CD8-positive, alpha-beta memory T cell (primary cell): ENCODE measurements at regions not wholly inside any gene's neighbourhood (a gene's known extent, or its start where the extent isn't known, plus 50 kb on each side); places are given as distances from the start of the nearest gene placed in this dataset.
"Not testable (repeated sequence)": the region's sequence is repeated elsewhere in the genome, so short reads cannot be mapped to it uniquely, and the experiment has no call there.

Source experiments
- CTCF ChIA-PET: fragments of 350-600 bp; sonication (Branson Sonifier 250); formaldehyde crosslinking; loops from one replicate; lab custom pipeline; 2021; ENCODE audit warnings: antibody characterized with exemption; lab: Charles Lee
- POLR2A ChIA-PET: fragments of 350-600 bp; sonication (Branson Sonifier 250); formaldehyde crosslinking; loops from one replicate; lab custom pipeline; 2021; ENCODE audit warnings: antibody characterized with exemption; lab: Charles Lee
- DNase-seq, 5 donors: peaks; one replicate each; pipeline versions ENCODE4 v3.0.0 to v3.0.0-alpha.2; 2020 to 2022; ENCODE audit warnings: mixed read lengths in 1 of 5
- H3K27ac ChIP-seq: one replicate; pipeline ENCODE4 v1.7.0; 2013; ENCODE audit warnings: low read depth, mild to moderate bottlenecking, low read length, moderate library complexity
- H3K27me3 ChIP-seq: 2 replicates; pipeline ENCODE4 v1.7.0; 2013; ENCODE audit warnings: low read length, mild to moderate bottlenecking; ENCODE audit not compliant: insufficient read depth, poor library complexity, severe bottlenecking
- H3K36me3 ChIP-seq: 2 replicates; pipeline ENCODE4 v1.7.0; 2013; ENCODE audit warnings: mild to moderate bottlenecking, low read length, moderate library complexity; ENCODE audit not compliant: insufficient read depth
- H3K4me1 ChIP-seq: 2 replicates; pipeline ENCODE4 v1.7.0; 2013; ENCODE audit warnings: mild to moderate bottlenecking, low read length, moderate library complexity; ENCODE audit not compliant: insufficient read depth
- H3K4me3 ChIP-seq: 2 replicates; pipeline ENCODE4 v1.7.0; 2013; ENCODE audit warnings: mild to moderate bottlenecking, low read length
- H3K9me3 ChIP-seq: 2 replicates; pipeline ENCODE4 v1.7.0; 2013; ENCODE audit warnings: mild to moderate bottlenecking, low read length
- H3K27ac Mint-ChIP-seq, 8 donors: one replicate each; pipeline ENCODE4 v1.8.0; 2020 to 2021; ENCODE audit warnings: mixed read lengths in 8 of 8, mild to moderate bottlenecking in 6 of 8, inconsistent platforms in 3 of 8, moderate library complexity in 3 of 8
- H3K27me3 Mint-ChIP-seq, 2 donors: one replicate each; pipeline ENCODE4 v1.8.0; 2020 to 2021; ENCODE audit warnings: mixed read lengths in 2 of 2, mild to moderate bottlenecking in 1 of 2, moderate library complexity in 1 of 2
- H3K36me3 Mint-ChIP-seq, 3 donors: one replicate each; pipeline ENCODE4 v1.8.0; 2020 to 2021; ENCODE audit warnings: mixed read lengths in 3 of 3, inconsistent platforms in 1 of 3, mild to moderate bottlenecking in 1 of 3
- H3K4me1 Mint-ChIP-seq, 3 donors: one replicate each; pipeline ENCODE4 v1.8.0; 2020 to 2021; ENCODE audit warnings: mixed read lengths in 3 of 3, inconsistent platforms in 1 of 3, mild to moderate bottlenecking in 1 of 3
- H3K4me3 Mint-ChIP-seq, 7 donors: one replicate each; pipeline ENCODE4 v1.8.0; 2020 to 2021; ENCODE audit warnings: mixed read lengths in 7 of 7, mild to moderate bottlenecking in 6 of 7, moderate library complexity in 4 of 7, inconsistent platforms in 2 of 7
- H3K9me3 Mint-ChIP-seq, 5 donors: one replicate each; pipeline ENCODE4 v1.8.0; 2020 to 2022; ENCODE audit warnings: mixed read lengths in 5 of 5, mild to moderate bottlenecking in 3 of 5, moderate library complexity in 2 of 5, inconsistent platforms in 1 of 5

DNA sequence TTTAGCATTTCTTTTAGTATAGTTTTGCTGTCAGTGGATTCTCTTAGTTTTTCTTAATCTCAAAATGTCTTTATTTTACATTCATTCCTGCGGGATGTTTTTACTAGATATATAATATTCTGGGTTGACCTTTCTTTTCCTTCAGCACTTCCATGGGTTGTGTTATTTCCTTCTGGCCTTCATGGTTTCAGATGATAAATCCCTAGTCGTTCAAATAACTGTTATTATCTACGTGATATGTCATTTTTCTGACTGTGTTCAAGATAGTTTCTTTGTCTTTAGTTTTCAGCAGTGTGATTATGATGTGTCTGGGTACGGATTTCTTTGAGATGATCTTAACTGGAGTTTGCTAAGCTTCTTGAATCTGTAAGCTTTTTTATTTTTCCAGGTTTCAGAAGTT lies 75.7 kb upstream of the ELN start:
- Mint-ChIP-seq H3K27ac (no peak overlapping the region), H3K27me3 (peaks cover 18 to 43% of the 10 kb centered on the region in 2 donors), H3K9me3 (peaks cover 16 to 23% (median 22%) of the 10 kb centered on the region in 5 donors), H3K36me3 (peaks cover 0 to 3% (median 0%) of the 10 kb centered on the region in 3 donors), H3K4me1 (no peaks in the 10 kb centered on the region), H3K4me3 (no peak overlapping the region)
- no peaks in the 10 kb centered on the region for H3K36me3 ChIP-seq
- CTCF ChIA-PET: no interaction called here
- POLR2A ChIA-PET: no interaction called here
- H3K27ac ChIP-seq: no peak overlapping the region
- H3K4me3 ChIP-seq: no peak overlapping the region
- DNase-seq: no peak
- H3K9me3 ChIP-seq: no peaks in the 10 kb centered on the region
- no peaks in the 10 kb centered on the region for H3K27me3 ChIP-seq
- H3K4me1 ChIP-seq: no peaks in the 10 kb centered on the region

DNA sequence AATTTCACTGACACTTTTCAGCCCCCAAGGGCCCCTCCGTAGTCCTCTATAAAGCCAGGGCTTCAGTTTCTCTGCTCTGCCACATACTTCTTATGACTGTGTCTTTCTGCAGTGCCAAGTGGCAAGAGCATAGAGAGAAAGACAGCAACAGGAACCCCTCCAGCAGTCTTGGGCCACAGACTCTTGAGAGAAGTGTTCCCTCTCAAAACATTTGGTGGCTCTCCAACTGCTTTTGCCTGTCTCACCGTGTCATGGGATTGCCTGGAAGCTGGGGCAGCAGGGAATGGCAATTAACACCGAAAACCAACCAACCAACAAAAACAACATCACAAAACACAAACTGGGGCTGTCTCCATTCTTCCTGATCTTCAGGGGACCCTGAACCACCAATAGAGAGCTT lies 73.8 kb upstream of the ELN start:
- no peak for DNase-seq
- Histone ChIP-seq H3K27ac (no peak overlapping the region), H3K9me3 (no peaks in the 10 kb centered on the region), H3K4me1 (no peaks in the 10 kb centered on the region), H3K4me3 (no peak overlapping the region), H3K27me3 (no peaks in the 10 kb centered on the region), H3K36me3 (no peaks in the 10 kb centered on the region)
- CTCF ChIA-PET: no interaction called here
- no peaks in the 10 kb centered on the region for H3K36me3 Mint-ChIP-seq
- POLR2A ChIA-PET: interaction anchor here (0.7 kb wide), 1 partner anchor 25 kb away, joined by 3 read pairs; no protein-coding TSS in a partner anchor
- H3K27ac Mint-ChIP-seq: no peak overlapping the region
- H3K4me1 Mint-ChIP-seq: no peaks in the 10 kb centered on the region
- H3K4me3 Mint-ChIP-seq: no peak overlapping the region
- H3K9me3 Mint-ChIP-seq: peaks cover 2 to 6% (median 6%) of the 10 kb centered on the region in 5 donors
- H3K27me3 Mint-ChIP-seq: peaks cover 17 to 39% of the 10 kb centered on the region in 2 donors

DNA sequence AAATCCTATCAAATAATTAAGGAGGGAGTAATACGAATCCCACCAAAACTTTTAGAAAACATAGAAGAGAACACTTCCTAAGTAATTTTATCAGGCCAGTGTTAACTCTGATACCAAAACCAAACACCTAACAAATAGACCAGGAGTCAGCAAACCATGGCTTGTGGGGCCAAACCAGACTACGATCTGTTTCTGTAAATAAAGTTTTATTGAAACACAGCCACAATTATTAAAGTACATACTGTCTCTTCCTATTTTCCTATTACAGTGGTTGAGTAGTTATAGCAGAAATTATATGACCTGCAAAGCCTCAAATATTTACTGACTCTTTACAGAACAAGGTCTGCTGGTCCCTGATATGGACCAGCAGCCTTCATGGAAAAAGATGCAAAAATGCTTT lies 73.1 kb upstream of the ELN start:
- H3K27ac ChIP-seq: no peak overlapping the region
- H3K4me3 Mint-ChIP-seq: no peak overlapping the region
- H3K27me3 Mint-ChIP-seq: peaks cover 14 to 37% of the 10 kb centered on the region in 2 donors
- H3K27me3 ChIP-seq: no peaks in the 10 kb centered on the region
- no peaks in the 10 kb centered on the region for H3K9me3 ChIP-seq
- ChIA-PET CTCF (no interaction called here), POLR2A (no interaction called here)
- DNase-seq: no peak
- H3K4me1 ChIP-seq: no peaks in the 10 kb centered on the region
- H3K9me3 Mint-ChIP-seq: peaks cover 0 to 4% (median 0%) of the 10 kb centered on the region in 5 donors
- no peaks in the 10 kb centered on the region for H3K36me3 Mint-ChIP-seq
- no peaks in the 10 kb centered on the region for H3K4me1 Mint-ChIP-seq
- H3K4me3 ChIP-seq: no peak overlapping the region
- H3K27ac Mint-ChIP-seq: no peak overlapping the region
- H3K36me3 ChIP-seq: no peaks in the 10 kb centered on the region

DNA sequence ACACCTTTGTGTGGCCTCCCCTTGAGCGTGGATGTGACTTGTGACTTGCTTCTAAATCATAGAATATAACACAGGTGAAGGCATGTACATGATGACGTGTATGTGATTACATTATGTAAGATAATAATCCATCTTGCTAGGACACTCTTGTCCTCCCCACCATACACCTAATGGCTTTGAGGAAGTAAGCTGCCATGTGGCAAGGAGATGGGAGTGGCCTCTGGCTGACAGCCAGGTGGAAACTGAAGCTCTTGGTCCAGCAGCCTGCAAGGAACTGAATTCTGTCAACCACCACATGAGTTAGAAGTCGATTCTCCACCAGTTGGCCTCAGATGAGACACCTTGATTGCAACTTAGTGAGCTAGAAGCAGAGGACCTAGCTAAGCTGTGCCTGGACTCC lies 67.4 kb upstream of the ELN start:
- no peak overlapping the region for H3K4me3 ChIP-seq
- POLR2A ChIA-PET: no interaction called here
- Mint-ChIP-seq H3K4me3 (no peak overlapping the region), H3K27me3 (peaks cover 9 to 22% of the 10 kb centered on the region in 2 donors), H3K4me1 (no peaks in the 10 kb centered on the region), H3K9me3 (peaks cover 13 to 16% (median 14%) of the 10 kb centered on the region in 5 donors), H3K36me3 (peaks cover 0 to 7% (median 5%) of the 10 kb centered on the region in 3 donors), H3K27ac (no peak overlapping the region)
- no peak for DNase-seq
- no peaks in the 10 kb centered on the region for H3K4me1 ChIP-seq
- H3K27ac ChIP-seq: no peak overlapping the region
- no peaks in the 10 kb centered on the region for H3K9me3 ChIP-seq
- H3K36me3 ChIP-seq: no peaks in the 10 kb centered on the region
- CTCF ChIA-PET: no interaction called here
- H3K27me3 ChIP-seq: no peaks in the 10 kb centered on the region

- H3K4me3 ChIP-seq, POLR2A ChIA-PET, H3K27ac ChIP-seq, H3K36me3 Mint-ChIP-seq, H3K4me3 Mint-ChIP-seq, H3K4me1 Mint-ChIP-seq, H3K27ac Mint-ChIP-seq, H3K9me3 ChIP-seq, CTCF ChIA-PET, H3K27me3 ChIP-seq, DNase-seq, H3K4me1 ChIP-seq, H3K36me3 ChIP-seq: not testable (repeated sequence)
- Mint-ChIP-seq H3K9me3 (peaks cover 13 to 16% (median 14%) of the 10 kb centered on the region in 5 donors), H3K27me3 (peaks cover 6 to 13% of the 10 kb centered on the region in 2 donors)
Observed at GRCh38 chr7:73961991-73962390, 66.0 kb upstream of the ELN start.

DNA sequence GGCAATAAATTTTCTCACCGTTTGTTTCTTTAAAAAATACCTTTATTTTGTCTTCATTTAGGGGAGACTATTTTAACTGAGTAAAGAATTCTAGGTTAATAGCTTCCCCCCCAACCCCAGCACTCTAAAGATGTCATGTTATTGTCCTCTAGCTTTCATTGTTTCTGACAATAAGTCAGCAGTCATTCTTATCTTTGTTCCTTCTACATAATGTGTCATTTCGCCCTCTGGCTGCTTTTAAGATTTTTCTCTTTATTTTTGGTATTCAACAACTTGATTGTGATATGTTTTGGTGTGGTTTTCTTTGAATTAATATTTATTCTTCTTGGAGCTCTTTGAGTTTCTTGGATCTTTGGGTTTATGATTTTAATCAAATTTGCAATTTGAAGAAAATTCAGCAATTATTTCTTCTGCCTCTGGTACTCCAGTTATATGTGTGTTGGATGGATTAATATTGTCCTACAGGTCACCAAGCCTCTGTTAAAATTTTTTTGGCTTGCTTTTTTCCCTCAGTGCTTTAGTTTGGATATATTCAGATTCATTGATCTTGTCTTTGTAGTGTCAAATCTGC lies 64.6 kb upstream of the ELN start:
- no peak overlapping the region for H3K27ac Mint-ChIP-seq
- Histone ChIP-seq H3K27me3 (no peaks in the 10 kb centered on the region), H3K4me3 (no peak overlapping the region), H3K9me3 (no peaks in the 10 kb centered on the region), H3K4me1 (no peaks in the 10 kb centered on the region), H3K36me3 (no peaks in the 10 kb centered on the region), H3K27ac (no peak overlapping the region)
- CTCF ChIA-PET: no interaction called here
- H3K4me1 Mint-ChIP-seq: no peaks in the 10 kb centered on the region
- peaks cover 0 to 9% (median 5%) of the 10 kb centered on the region in 3 donors for H3K36me3 Mint-ChIP-seq
- peaks cover 8 to 13% of the 10 kb centered on the region in 2 donors for H3K27me3 Mint-ChIP-seq
- H3K4me3 Mint-ChIP-seq: no peak overlapping the region
- POLR2A ChIA-PET: no interaction called here
- H3K9me3 Mint-ChIP-seq: peaks cover 13 to 16% (median 14%) of the 10 kb centered on the region in 5 donors
- DNase-seq: no peak

DNA sequence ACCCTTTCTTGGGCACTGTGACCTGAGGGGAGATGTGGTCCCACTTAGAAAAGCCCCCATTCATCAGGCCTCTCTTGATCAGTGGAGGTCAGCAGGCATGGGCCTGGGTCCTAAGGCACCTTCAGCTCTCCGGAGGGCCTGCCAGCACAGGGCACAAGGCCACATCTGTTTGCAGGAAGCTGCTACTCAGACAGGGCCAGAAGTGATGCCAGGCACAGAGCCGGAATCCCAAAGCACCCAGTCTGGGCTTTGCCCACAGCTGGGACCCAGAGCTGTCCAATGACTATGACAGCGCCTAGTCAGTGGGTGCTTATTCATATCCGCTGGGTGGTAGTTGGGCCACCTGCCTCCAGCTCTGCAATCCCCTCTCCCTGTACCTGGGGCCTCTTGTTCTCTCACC lies 63.2 kb upstream of the ELN start:
- Mint-ChIP-seq H3K36me3 (peaks cover 0 to 9% (median 5%) of the 10 kb centered on the region in 3 donors), H3K27ac (no peak overlapping the region), H3K9me3 (peaks cover 13 to 16% (median 14%) of the 10 kb centered on the region in 5 donors), H3K27me3 (peaks cover 7 to 9% of the 10 kb centered on the region in 2 donors), H3K4me1 (no peaks in the 10 kb centered on the region), H3K4me3 (no peak overlapping the region)
- Histone ChIP-seq H3K9me3 (no peaks in the 10 kb centered on the region), H3K4me3 (no peak overlapping the region), H3K27ac (no peak overlapping the region), H3K4me1 (no peaks in the 10 kb centered on the region), H3K27me3 (no peaks in the 10 kb centered on the region), H3K36me3 (no peaks in the 10 kb centered on the region)
- DNase-seq: no peak
- POLR2A ChIA-PET: no interaction called here
- CTCF ChIA-PET: no interaction called here

- Mint-ChIP-seq H3K27me3 (peaks cover 3 to 8% of the 10 kb centered on the region in 2 donors), H3K9me3 (peaks cover 13 to 16% (median 14%) of the 10 kb centered on the region in 5 donors), H3K4me1 (no peaks in the 10 kb centered on the region), H3K36me3 (peaks cover 0 to 9% (median 5%) of the 10 kb centered on the region in 3 donors), H3K4me3 (no peak overlapping the region), H3K27ac (no peak overlapping the region)
- H3K9me3 ChIP-seq: no peaks in the 10 kb centered on the region
- H3K36me3 ChIP-seq: no peaks in the 10 kb centered on the region
- H3K27ac ChIP-seq: no peak overlapping the region
- H3K4me1 ChIP-seq: no peaks in the 10 kb centered on the region
- POLR2A ChIA-PET: no interaction called here
- CTCF ChIA-PET: no interaction called here
- DNase-seq: no peak
- H3K27me3 ChIP-seq: no peaks in the 10 kb centered on the region
- H3K4me3 ChIP-seq: no peak overlapping the region
Observed at GRCh38 chr7:73966062-73966940, 61.7 kb upstream of the ELN start.
